ENCODE measurements at regions not wholly inside any gene's neighbourhood (a gene's known extent, or its start where the extent isn't known, plus 50 kb on each side); places are given as distances from the start of the nearest gene placed in this dataset.

DNA sequence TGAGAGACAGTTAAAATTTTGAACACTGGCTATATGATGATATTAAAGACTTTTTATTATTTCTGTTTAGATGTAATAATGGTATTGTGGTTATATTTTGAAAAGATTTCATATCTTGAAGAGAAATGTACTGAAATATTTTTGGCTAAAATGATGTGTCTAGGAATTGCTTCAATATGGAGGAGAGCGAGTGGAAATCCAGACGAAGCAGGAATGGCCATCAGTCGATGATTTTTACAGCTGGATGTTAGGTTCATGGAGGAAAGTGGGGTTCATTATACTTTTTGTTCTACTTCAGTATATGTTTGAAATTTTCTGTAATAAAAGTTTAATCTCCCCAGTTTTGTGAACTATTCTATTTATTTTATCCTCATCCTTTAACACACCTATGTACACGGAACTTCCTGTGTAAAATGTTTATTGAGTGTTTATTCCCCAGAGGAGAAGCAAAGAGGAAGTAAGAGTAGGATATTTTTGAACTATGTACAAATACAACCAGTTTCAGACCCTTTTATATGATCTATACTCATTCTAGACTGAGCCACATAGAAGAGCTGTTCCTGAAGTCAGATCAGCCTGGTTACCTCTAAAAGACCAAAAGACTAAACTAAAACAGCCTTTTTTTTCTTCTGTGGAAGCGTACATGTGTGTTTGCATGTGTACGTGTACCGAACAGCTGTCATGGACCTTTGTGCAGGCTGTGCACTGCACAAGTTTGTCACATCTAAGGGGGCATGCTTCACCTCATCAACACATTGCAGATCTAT, 211.0 kb upstream of the NUDT4 start:
- Histone ChIP-seq H3K9me2 (replicated peaks; ENCODE audit: control insufficient read depth, low read length) (no peaks in the 10 kb centered on the region), H3K36me3 (ENCODE audit: control insufficient read depth, low read length) (no peaks in the 10 kb centered on the region), H3K4me3 (ENCODE audit: low read length) (peak overlapping the region; percentile 69), H3K9me3 (ENCODE audit: control insufficient read depth, insufficient read depth, low read length) (no peaks in the 10 kb centered on the region), H3F3A (ENCODE audit: control insufficient read depth, insufficient read depth) (peaks cover 14% of the 10 kb centered on the region), H4K20me1 (ENCODE audit: control insufficient read depth, insufficient read depth, low read depth, low read length) (no peaks in the 10 kb centered on the region), H3K4me1 (ENCODE audit: control insufficient read depth, low read length) (peaks cover 48% of the 10 kb centered on the region), H3K27ac (ENCODE audit: low read depth, low read length) (peak overlapping the region; percentile 88), H3K4me2 (ENCODE audit: low read length) (peak overlapping the region; percentile 76), H3K27me3 (ENCODE audit: control insufficient read depth, low read length) (no peaks in the 10 kb centered on the region), H3K79me2 (ENCODE audit: control insufficient read depth, low read length) (no peaks in the 10 kb centered on the region)
- TF ChIP-seq, protein P1, sequence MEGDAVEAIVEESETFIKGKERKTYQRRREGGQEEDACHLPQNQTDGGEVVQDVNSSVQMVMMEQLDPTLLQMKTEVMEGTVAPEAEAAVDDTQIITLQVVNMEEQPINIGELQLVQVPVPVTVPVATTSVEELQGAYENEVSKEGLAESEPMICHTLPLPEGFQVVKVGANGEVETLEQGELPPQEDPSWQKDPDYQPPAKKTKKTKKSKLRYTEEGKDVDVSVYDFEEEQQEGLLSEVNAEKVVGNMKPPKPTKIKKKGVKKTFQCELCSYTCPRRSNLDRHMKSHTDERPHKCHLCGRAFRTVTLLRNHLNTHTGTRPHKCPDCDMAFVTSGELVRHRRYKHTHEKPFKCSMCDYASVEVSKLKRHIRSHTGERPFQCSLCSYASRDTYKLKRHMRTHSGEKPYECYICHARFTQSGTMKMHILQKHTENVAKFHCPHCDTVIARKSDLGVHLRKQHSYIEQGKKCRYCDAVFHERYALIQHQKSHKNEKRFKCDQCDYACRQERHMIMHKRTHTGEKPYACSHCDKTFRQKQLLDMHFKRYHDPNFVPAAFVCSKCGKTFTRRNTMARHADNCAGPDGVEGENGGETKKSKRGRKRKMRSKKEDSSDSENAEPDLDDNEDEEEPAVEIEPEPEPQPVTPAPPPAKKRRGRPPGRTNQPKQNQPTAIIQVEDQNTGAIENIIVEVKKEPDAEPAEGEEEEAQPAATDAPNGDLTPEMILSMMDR (IDR thresholded peaks at IDR 0.05; ENCODE audit: low read depth, low read length, poor library complexity, severe bottlenecking) = no peak
- no peak for TF ChIP-seq EZH2phosphoT487 (IDR thresholded peaks at IDR 0.05; ENCODE audit: borderline replicate concordance, low read length)

DNA sequence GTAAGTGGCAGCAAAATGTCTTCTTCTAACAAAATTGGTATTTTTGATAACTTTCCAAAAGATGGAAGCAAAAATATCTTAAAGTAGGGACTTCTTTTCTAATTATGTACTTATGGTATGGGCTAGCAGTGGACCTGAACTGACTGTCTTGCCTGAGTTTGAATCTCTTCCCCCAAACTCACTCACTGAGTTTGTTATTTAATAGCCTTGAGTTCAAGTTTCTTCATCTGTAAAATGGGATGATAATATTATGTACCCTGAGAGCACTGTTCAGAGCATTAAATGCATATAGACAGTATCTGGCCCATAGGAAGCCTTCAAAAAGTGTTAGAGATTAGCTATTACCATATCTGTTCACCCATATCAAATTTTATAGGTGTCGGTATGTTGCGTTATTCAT, 210.4 kb upstream of the NUDT4 start:
- H3K4me2 ChIP-seq (ENCODE audit: low read length) = peak overlapping the region; percentile 76
- H3K27ac ChIP-seq (ENCODE audit: low read depth, low read length) = peak overlapping the region; percentile 88
- peaks cover 14% of the 10 kb centered on the region for H3F3A ChIP-seq (ENCODE audit: control insufficient read depth, insufficient read depth)
- peak overlapping the region; percentile 69 for H3K4me3 ChIP-seq (ENCODE audit: low read length)
- H3K79me2 ChIP-seq (ENCODE audit: control insufficient read depth, low read length) = no peaks in the 10 kb centered on the region
- TF ChIP-seq, protein P1 (IDR thresholded peaks at IDR 0.05; ENCODE audit: low read depth, low read length, poor library complexity, severe bottlenecking) = no peak
- no peak for TF ChIP-seq EZH2phosphoT487 (IDR thresholded peaks at IDR 0.05; ENCODE audit: borderline replicate concordance, low read length)
- no peaks in the 10 kb centered on the region for H3K27me3 ChIP-seq (ENCODE audit: control insufficient read depth, low read length)
- H4K20me1 ChIP-seq (ENCODE audit: control insufficient read depth, insufficient read depth, low read depth, low read length) = no peaks in the 10 kb centered on the region
- H3K9me3 ChIP-seq (ENCODE audit: control insufficient read depth, insufficient read depth, low read length) = no peaks in the 10 kb centered on the region
- H3K9me2 ChIP-seq (replicated peaks; ENCODE audit: control insufficient read depth, low read length) = no peaks in the 10 kb centered on the region
- H3K36me3 ChIP-seq (ENCODE audit: control insufficient read depth, low read length) = no peaks in the 10 kb centered on the region
- peaks cover 48% of the 10 kb centered on the region for H3K4me1 ChIP-seq (ENCODE audit: control insufficient read depth, low read length)

DNA sequence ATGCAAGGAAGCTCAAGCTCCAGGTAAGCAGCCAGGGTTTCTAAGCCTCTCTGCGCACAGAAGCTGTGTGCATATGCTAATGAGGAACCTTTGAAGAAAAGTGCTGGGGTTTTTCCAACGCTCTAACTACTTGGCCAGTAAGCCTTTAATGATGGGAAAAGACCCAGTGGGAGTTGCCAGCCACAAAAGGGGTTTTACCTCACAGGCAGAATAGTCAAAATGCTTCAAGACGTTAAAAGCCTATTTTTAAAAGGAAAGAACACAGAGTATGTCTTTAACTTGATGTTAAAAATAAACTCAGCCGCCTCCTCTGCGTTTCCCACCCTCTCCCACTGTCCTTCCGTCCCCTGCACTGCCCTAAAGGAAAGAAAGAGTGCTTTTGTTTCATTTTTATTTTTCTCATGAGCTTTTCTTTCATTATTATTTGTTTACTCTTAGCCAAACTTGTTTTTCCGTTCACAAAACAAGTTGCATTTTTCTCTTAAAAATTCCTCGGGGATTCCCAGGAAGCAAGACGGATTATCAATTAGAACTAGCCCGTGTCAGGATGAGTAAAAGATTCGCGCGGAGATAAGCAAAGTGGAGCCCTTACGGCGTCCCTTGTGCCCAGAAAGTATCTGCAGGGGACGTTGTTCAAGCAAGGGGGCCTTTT, 209.8 kb upstream of the NUDT4 start:
- H3K79me2 ChIP-seq (ENCODE audit: control insufficient read depth, low read length) = no peaks in the 10 kb centered on the region
- H4K20me1 ChIP-seq (ENCODE audit: control insufficient read depth, insufficient read depth, low read depth, low read length) = no peaks in the 10 kb centered on the region
- peak overlapping the region; percentile 88 for H3K27ac ChIP-seq (ENCODE audit: low read depth, low read length)
- H3K9me2 ChIP-seq (replicated peaks; ENCODE audit: control insufficient read depth, low read length) = no peaks in the 10 kb centered on the region
- peak overlapping the region; percentile 76 for H3K4me2 ChIP-seq (ENCODE audit: low read length)
- peaks cover 48% of the 10 kb centered on the region for H3K4me1 ChIP-seq (ENCODE audit: control insufficient read depth, low read length)
- no peaks in the 10 kb centered on the region for H3K27me3 ChIP-seq (ENCODE audit: control insufficient read depth, low read length)
- peak overlapping the region; percentile 69 for H3K4me3 ChIP-seq (ENCODE audit: low read length)
- H3K36me3 ChIP-seq (ENCODE audit: control insufficient read depth, low read length) = no peaks in the 10 kb centered on the region
- TF ChIP-seq, protein P1 (IDR thresholded peaks at IDR 0.05; ENCODE audit: low read depth, low read length, poor library complexity, severe bottlenecking) = no peak
- TF ChIP-seq EZH2phosphoT487 (IDR thresholded peaks at IDR 0.05; ENCODE audit: borderline replicate concordance, low read length) = no peak
- no peaks in the 10 kb centered on the region for H3K9me3 ChIP-seq (ENCODE audit: control insufficient read depth, insufficient read depth, low read length)
- H3F3A ChIP-seq (ENCODE audit: control insufficient read depth, insufficient read depth) = peaks cover 14% of the 10 kb centered on the region

Data from DOHH2 (cell line).